Memory B cell (primary cell): ENCODE measurements at regions not wholly inside any gene's neighbourhood (a gene's known extent, or its start where the extent isn't known, plus 50 kb on each side); places are given as distances from the start of the nearest gene placed in this dataset.
"Not testable (repeated sequence)": the region's sequence is repeated elsewhere in the genome, so short reads cannot be mapped to it uniquely, and the experiment has no call there.

Source experiments
- ATAC-seq: fragments of 150-1000 bp; cut with Tn5 transposase; 2 replicates; pipeline ENCODE4 v1.10.0; 2021; ENCODE audit warnings: low read depth, mild to moderate bottlenecking, moderate library complexity
- DNase-seq, 2 donors: peaks; one replicate each; pipeline ENCODE4 v3.0.0; 2022; ENCODE audit warnings: low spot score in 2 of 2
- H3K27ac Mint-ChIP-seq: one replicate; pipeline ENCODE4 v1.8.0; 2022; ENCODE audit warnings: mild to moderate bottlenecking, moderate library complexity, mixed read lengths
- H3K27me3 Mint-ChIP-seq: one replicate; pipeline ENCODE4 v1.8.0; 2022; ENCODE audit warnings: mixed read lengths
- H3K36me3 Mint-ChIP-seq: one replicate; pipeline ENCODE4 v1.8.0; 2022; ENCODE audit warnings: mild to moderate bottlenecking, mixed read lengths
- H3K4me1 Mint-ChIP-seq: one replicate; pipeline ENCODE4 v1.8.0; 2022; ENCODE audit warnings: mixed read lengths
- H3K4me3 Mint-ChIP-seq: one replicate; pipeline ENCODE4 v1.8.0; 2022; ENCODE audit warnings: mild to moderate bottlenecking, moderate library complexity, mixed read lengths
- H3K9me3 Mint-ChIP-seq: one replicate; pipeline ENCODE4 v1.8.0; 2022; ENCODE audit warnings: mixed read lengths

DNA sequence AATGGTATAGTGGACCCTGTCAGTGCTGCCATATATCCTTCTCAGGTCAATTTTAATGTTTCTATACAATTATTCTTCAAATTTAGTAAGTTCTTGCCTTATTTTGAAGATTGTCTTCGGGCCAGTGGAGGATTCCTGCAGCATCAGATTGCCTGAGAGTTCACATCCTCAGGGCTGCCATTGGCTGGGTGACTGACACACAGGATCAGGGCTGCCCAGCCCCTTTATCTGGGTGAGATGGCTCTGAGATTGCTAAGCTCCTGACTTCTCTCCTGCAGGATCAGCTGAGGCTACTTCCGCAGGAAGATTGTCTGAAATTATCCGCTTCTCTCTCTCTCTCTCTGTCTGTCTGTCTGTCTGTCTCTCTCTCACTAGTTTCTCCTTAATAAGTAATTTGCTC, 567.4 kb downstream of the TSN start:
- Mint-ChIP-seq H3K4me1 (no peaks in the 10 kb centered on the region), H3K9me3 (peaks cover 3% of the 10 kb centered on the region), H3K27me3 (no peaks in the 10 kb centered on the region), H3K36me3 (no peaks in the 10 kb centered on the region), H3K27ac (no peak overlapping the region), H3K4me3 (no peak overlapping the region)
- ATAC-seq, result no peak
- DNase-seq, result no peak

DNA sequence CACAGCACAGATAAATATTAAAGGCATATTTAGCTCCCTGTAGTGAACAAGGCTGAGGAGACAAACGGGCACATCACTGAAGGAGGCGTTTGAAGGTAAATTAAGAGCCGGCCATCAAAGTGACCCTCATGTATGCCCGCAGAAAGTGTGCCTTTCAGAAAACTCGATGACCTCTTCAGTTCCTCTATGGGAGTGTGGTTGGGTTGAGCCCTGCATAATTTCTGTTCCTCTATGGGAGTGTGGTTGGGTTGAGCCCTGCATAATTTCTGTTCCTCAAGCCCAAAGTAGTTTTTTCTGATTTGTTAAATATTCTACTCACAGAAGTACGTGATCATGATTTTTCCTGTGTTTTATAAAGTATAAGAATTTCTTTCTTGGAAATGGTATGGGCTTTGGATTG, 568.5 kb downstream of the TSN start:
- H3K4me1 Mint-ChIP-seq, result no peaks in the 10 kb centered on the region
- DNase-seq (no peak), ATAC-seq (no peak)
- no peaks in the 10 kb centered on the region for H3K36me3 Mint-ChIP-seq
- no peaks in the 10 kb centered on the region for H3K9me3 Mint-ChIP-seq
- H3K27me3 Mint-ChIP-seq, result no peaks in the 10 kb centered on the region
- no peak overlapping the region for H3K4me3 Mint-ChIP-seq
- H3K27ac Mint-ChIP-seq, result no peak overlapping the region

DNA sequence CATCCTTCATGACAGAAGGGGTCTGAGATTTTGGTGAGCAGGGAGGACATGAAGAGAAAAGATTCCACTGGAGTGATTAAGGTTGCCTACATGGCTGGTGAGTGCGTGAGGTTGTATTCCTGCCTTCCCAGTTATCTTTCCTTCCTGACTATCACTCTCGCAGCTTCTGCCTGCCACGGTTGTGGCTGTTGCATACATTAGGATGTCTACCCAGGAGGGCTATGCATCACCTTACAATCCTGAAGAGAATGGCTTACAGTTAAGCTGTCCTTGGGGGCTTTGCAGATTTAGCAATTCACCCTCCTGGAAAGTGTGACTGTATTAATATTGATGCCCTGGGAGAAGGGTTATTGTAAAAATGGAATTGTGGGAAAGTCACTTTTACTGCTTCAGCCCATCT, 571.0 kb downstream of the TSN start:
- H3K4me3 Mint-ChIP-seq, result no peak overlapping the region
- DNase-seq (no peak), ATAC-seq (no peak)
- no peaks in the 10 kb centered on the region for H3K4me1 Mint-ChIP-seq
- no peaks in the 10 kb centered on the region for H3K36me3 Mint-ChIP-seq
- H3K27me3 Mint-ChIP-seq, result no peaks in the 10 kb centered on the region
- H3K9me3 Mint-ChIP-seq, result no peaks in the 10 kb centered on the region
- no peak overlapping the region for H3K27ac Mint-ChIP-seq

DNA sequence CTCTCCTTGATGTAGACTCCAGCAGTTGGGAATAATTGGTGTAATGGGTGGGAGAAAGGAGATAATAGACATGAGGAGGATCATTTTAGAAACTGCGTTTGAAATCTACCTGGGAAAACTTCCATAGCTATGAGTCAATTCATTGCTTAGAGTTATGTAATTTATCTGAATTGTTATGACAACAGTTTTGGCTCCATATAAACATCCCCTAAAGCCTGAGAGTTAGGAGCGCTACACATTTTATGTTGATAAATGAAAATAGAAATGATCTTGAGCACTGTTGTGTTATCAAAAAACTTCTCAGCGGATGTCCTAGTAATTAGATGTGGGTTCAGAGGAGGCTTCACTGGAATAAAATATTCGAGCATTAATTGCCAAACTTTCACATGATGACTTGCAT, 573.4 kb downstream of the TSN start:
- DNase-seq, result no peak
- H3K4me1 Mint-ChIP-seq, result no peaks in the 10 kb centered on the region

DNA sequence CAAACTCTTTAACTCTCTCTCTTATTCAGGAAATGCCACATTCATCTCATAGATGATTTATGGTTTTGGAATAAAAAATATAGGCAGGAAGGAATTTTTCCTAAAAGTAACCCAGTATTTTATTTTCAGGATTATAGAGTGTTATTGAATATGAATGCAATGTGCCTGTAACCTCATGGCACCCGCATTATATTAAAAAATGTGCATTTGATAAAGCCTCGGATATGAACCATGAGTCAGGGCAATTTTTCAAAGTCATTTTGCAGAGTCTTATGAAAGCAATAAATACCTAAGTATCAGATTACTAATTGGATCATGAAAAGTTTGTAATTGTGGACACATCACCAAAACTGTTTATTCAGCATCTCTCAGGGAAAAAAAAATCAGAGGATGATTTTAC, 573.8 kb downstream of the TSN start:
- ATAC-seq (no peak), DNase-seq (no peak)
- no peak overlapping the region for H3K27ac Mint-ChIP-seq
- H3K9me3 Mint-ChIP-seq, result no peaks in the 10 kb centered on the region
- no peaks in the 10 kb centered on the region for H3K27me3 Mint-ChIP-seq
- no peaks in the 10 kb centered on the region for H3K36me3 Mint-ChIP-seq
- no peak overlapping the region for H3K4me3 Mint-ChIP-seq
- H3K4me1 Mint-ChIP-seq, result no peaks in the 10 kb centered on the region

More for the DNA sequence above, 573.4 kb downstream of the TSN start:
- H3K36me3 Mint-ChIP-seq, result no peaks in the 10 kb centered on the region
- ATAC-seq, result no peak
- H3K27ac Mint-ChIP-seq, result no peak overlapping the region
- H3K9me3 Mint-ChIP-seq, result no peaks in the 10 kb centered on the region
- H3K4me3 Mint-ChIP-seq, result no peak overlapping the region
- no peaks in the 10 kb centered on the region for H3K27me3 Mint-ChIP-seq

DNA sequence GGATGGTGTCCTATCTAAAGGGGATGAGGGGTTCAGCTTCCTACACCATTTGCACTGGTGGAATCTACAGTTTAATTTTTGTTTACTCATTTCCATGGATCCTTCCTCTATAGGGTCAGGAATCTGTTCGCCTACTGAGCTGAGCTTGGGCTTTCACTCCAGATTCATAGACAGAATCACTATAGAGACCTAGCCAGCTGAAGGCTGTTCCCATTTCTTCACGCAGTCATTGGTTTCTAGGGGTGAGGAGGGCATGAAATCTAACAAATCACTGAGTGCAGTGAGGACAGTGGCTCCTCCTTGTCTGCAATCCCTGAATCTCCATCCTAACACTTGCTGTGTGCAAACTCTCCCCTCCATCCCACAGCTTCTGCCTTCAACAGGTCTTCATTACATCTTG, 578.5 kb downstream of the TSN start:
- Mint-ChIP-seq H3K4me3 (no peak overlapping the region), H3K4me1 (no peaks in the 10 kb centered on the region), H3K36me3 (no peaks in the 10 kb centered on the region), H3K27ac (no peak overlapping the region), H3K27me3 (no peaks in the 10 kb centered on the region), H3K9me3 (peaks cover 2% of the 10 kb centered on the region)
- ATAC-seq (no peak), DNase-seq (no peak)

DNA sequence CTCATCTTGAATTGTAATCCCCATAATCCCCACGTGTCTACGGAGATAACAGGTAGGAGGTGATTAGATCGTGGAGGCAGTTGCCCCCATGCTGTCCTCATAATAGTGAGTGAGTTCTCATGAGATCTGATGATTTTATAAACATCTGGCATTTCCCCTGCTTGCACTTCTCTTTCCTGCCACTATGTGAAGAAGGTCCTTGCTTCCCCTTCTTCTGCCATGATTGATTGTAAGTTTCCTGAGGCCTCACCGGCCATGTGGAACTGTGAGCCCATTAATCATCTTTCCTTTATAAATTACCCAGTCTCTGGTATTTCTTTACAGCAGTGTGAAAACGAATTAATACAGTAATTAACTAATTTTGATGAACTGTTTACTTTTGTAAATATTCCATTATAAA, 582.5 kb downstream of the TSN start:
- Mint-ChIP-seq H3K27ac (no peak overlapping the region), H3K9me3 (peaks cover 2% of the 10 kb centered on the region), H3K27me3 (no peaks in the 10 kb centered on the region), H3K4me3 (no peak overlapping the region), H3K4me1 (no peaks in the 10 kb centered on the region), H3K36me3 (no peaks in the 10 kb centered on the region)
- no peak for DNase-seq
- ATAC-seq, result no peak

DNA sequence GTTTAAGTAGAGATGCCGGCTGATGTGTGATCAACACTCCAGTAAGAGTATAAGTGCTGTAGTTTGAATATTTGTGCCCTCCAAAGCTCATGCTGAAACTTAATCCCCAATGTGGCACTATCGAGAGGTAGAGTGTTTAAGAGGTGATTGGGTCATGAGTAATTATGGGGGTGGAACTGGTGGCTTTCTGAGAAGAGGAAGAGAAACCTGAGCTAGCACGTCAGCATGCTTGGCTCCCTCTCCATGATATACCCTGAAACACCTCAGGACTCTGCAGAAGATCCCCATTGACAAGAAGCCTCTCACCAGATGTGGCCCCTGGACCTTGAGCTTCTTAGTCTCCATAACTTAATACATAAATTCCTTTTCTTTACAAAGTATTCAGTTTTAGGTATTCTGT, 584.8 kb downstream of the TSN start:
- Mint-ChIP-seq H3K4me1 (no peaks in the 10 kb centered on the region), H3K27ac (no peak overlapping the region), H3K4me3 (no peak overlapping the region), H3K9me3 (peaks cover 4% of the 10 kb centered on the region), H3K36me3 (no peaks in the 10 kb centered on the region), H3K27me3 (no peaks in the 10 kb centered on the region)
- DNase-seq (no peak), ATAC-seq (no peak)

DNA sequence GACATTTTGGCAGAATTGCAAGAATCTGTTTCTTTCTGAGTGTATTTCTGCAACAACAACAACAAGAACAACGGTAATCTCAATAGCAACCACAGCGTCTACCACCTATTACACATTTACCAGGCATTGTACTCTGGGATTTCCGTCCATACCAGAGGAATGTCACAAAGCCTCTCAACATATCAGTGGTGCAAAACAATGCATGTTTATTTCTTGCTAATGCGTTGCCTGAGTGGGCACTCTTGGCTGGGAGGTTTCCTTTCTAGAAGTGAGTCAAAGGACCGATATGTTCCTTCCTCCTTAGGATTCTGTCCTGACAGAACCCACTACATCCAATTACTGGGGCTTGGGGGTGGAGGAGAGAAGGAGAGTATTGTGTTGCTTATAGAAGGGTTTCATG, 585.6 kb downstream of the TSN start:
- no peak overlapping the region for H3K4me3 Mint-ChIP-seq
- no peak overlapping the region for H3K27ac Mint-ChIP-seq
- DNase-seq (no peak), ATAC-seq (no peak)
- peaks cover 7% of the 10 kb centered on the region for H3K9me3 Mint-ChIP-seq
- no peaks in the 10 kb centered on the region for H3K36me3 Mint-ChIP-seq
- no peaks in the 10 kb centered on the region for H3K4me1 Mint-ChIP-seq
- no peaks in the 10 kb centered on the region for H3K27me3 Mint-ChIP-seq

DNA sequence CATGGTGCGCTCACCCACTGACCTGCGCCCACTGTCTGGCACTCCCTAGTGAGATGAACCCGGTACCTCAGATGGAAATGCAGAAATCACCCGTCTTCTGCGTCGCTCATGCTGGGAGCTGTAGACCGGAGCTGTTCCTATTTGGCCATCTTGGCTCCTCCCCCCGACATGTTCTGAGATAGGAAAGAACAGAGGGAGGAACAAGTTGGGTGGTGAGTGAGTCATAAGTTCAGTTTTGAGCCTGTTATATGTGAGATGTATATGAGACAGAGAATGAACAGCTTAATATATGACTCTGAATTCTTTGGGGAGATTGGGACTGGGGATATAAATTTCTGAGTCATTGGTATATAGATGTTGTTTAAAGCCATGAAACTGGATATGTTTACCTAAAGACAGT, 596.7 kb downstream of the TSN start:
- H3K36me3 Mint-ChIP-seq, H3K4me3 Mint-ChIP-seq, DNase-seq, H3K4me1 Mint-ChIP-seq, H3K27me3 Mint-ChIP-seq, ATAC-seq, H3K27ac Mint-ChIP-seq, H3K9me3 Mint-ChIP-seq: not testable (repeated sequence)

DNA sequence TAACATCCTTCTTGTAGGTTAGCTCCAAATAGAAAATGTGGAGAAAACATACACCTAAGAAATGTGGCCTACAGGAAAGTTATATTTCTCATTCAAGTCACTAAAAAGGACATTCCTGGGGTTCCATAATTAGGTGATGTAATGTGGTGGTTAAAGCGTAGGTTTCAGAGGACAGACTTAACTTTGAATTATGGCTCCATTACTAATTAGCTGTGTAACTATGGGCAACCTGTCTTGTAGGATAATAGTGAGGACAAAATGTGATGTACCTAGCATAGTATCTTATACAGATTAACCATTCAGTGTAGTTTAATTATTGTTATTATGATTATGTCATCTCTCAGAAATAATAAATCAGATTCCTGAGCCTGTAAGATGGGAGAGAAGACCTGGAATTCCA, 602.5 kb downstream of the TSN start:
- peaks cover 4% of the 10 kb centered on the region for H3K9me3 Mint-ChIP-seq
- H3K36me3 Mint-ChIP-seq, result no peaks in the 10 kb centered on the region
- H3K27me3 Mint-ChIP-seq, result no peaks in the 10 kb centered on the region
- DNase-seq (no peak), ATAC-seq (no peak)
- no peak overlapping the region for H3K4me3 Mint-ChIP-seq
- H3K4me1 Mint-ChIP-seq, result no peaks in the 10 kb centered on the region
- H3K27ac Mint-ChIP-seq, result no peak overlapping the region

DNA sequence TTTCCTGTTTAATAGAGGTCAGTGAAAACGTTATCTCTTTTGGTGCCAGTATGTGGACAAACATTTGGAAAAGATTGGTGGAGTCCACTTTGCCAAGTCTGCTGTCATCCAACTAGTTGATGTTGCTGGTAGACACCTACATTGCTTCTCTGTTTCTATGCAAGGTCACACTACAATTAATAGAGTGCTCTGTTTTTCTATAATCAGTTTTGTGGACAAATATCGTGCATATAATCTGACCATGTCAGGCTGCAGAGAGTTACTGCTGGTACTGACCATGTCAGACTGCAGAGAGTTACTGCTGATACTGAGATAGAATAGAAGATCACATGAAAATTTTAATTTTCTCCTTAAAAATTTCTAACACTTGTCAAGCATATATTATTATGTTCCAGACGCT, 603.3 kb downstream of the TSN start:
- ATAC-seq, result no peak
- Mint-ChIP-seq H3K4me3 (no peak overlapping the region), H3K27me3 (no peaks in the 10 kb centered on the region)

DNA sequence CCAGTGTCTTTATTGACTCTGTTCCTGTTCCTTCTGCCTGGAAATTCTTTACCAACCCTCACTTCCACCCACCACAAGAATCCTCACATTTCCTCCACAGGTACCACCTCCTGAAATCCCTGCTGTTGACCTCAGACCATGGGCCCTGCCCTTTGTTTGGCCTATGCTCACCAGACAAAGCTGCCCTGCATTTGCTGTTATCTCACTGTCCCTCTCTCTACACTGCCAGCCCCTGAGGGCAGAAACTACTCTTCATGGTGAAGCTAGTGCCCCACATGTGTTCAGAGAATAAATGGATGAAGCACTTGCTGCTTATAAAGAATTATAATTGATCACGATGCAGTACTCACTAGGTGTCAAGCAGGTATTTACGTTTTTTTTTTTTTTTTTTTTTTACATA, 608.4 kb downstream of the TSN start:
- Mint-ChIP-seq H3K27me3 (no peaks in the 10 kb centered on the region), H3K27ac (no peak overlapping the region), H3K36me3 (no peaks in the 10 kb centered on the region), H3K4me3 (no peak overlapping the region), H3K9me3 (no peaks in the 10 kb centered on the region), H3K4me1 (no peaks in the 10 kb centered on the region)
- DNase-seq (no peak), ATAC-seq (no peak)

More for the DNA sequence above, 603.3 kb downstream of the TSN start:
- Mint-ChIP-seq H3K36me3 (no peaks in the 10 kb centered on the region), H3K9me3 (peaks cover 4% of the 10 kb centered on the region), H3K27ac (no peak overlapping the region), H3K4me1 (no peaks in the 10 kb centered on the region)
- DNase-seq, result no peak

DNA sequence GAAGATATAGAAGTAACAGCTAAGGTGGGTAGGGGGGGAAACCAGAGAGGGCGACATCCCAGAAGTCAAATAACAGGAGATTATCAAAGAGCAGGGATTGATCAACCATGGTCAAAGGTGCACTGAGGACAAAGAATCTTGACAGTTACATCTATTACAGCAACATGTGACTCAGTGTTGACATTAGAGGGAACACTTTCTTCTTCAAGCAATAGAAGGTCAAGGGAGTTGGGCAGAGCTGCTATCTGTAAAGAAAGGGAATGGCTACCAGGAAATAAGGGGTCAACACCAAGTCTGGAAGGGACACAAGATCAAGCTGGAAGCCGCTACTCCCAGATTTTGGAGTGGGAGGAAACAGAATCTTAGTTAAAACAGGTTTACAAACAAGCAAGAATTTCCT, 611.0 kb downstream of the TSN start:
- H3K36me3 Mint-ChIP-seq, result no peaks in the 10 kb centered on the region
- no peak for ATAC-seq
- DNase-seq, result no peak
- H3K27me3 Mint-ChIP-seq, result no peaks in the 10 kb centered on the region
- H3K4me3 Mint-ChIP-seq, result no peak overlapping the region
- no peak overlapping the region for H3K27ac Mint-ChIP-seq
- H3K4me1 Mint-ChIP-seq, result no peaks in the 10 kb centered on the region
- H3K9me3 Mint-ChIP-seq, result no peaks in the 10 kb centered on the region

DNA sequence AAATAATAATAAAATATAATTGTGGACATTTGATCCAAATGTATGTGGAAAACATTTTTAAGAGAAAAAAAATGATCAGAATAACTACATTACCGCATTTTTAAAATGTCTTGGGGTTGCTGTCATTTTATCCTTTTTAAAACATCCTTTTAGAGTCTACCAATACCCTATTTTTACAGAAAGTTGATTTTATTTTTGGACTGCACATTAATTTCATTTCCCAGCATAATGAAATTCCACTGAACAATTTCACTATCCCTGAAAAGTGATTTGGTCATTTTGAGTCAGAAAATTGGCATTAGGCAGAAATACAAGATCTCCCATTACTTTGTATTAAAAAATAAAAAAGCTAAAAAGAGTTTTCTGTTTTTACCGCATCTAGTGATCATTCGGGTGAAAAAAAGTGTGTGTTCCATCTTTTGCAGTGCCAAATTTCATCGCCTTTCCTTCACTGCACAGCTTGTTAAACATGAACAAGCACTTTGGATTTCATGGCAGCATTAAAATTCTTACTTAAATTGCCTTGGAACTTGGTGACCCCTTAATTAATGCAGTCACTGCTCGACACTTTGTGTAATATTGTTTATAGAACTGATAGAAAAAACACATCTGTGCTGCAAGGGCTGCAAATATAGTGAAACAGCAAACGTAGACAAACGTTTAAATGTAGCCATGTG, 611.7 kb downstream of the TSN start:
- no peaks in the 10 kb centered on the region for H3K27me3 Mint-ChIP-seq
- no peak overlapping the region for H3K27ac Mint-ChIP-seq
- H3K4me3 Mint-ChIP-seq, result no peak overlapping the region
- DNase-seq (no peak), ATAC-seq (no peak)
- no peaks in the 10 kb centered on the region for H3K4me1 Mint-ChIP-seq
- H3K36me3 Mint-ChIP-seq, result no peaks in the 10 kb centered on the region
- H3K9me3 Mint-ChIP-seq, result no peaks in the 10 kb centered on the region
